ENCODE measurements at regions not wholly inside any gene's neighbourhood (a gene's known extent, or its start where the extent isn't known, plus 50 kb on each side); places are given as distances from the start of the nearest gene placed in this dataset.
"Not testable (repeated sequence)": the region's sequence is repeated elsewhere in the genome, so short reads cannot be mapped to it uniquely, and the experiment has no call there.

- DNase-seq (ENCODE audit: low read depth) = no peak
Measured at GRCh38 chr4:179278647-179279046, 1836.4 kb upstream of the AGA start.

- DNase-seq (ENCODE audit: low read depth) = no peak
Measured at GRCh38 chr4:179285696-179286095, 1843.5 kb upstream of the AGA start.

GRCh38 chr4:179291657-179292056, 1849.4 kb upstream of the AGA start:
- DNase-seq (ENCODE audit: low read depth) = no peak

- DNase-seq (ENCODE audit: low read depth) = no peak
Measured at GRCh38 chr4:179292468-179292867, 1850.2 kb upstream of the AGA start.

- peak; percentile 7 for DNase-seq (ENCODE audit: low read depth)
Measured at GRCh38 chr4:179307297-179308136, 1865.3 kb upstream of the AGA start.

GRCh38 chr4:179313823-179314222, 1871.6 kb upstream of the AGA start:
- no peak for DNase-seq (ENCODE audit: low read depth)

- no peak for DNase-seq (ENCODE audit: low read depth)
Measured at GRCh38 chr4:179325181-179325580, 1882.9 kb upstream of the AGA start.

GRCh38 chr4:179328627-179329026, 1886.4 kb upstream of the AGA start:
- no peak for DNase-seq (ENCODE audit: low read depth)

GRCh38 chr4:179331362-179331761, 1889.1 kb upstream of the AGA start:
- no peak for DNase-seq (ENCODE audit: low read depth)

- peak; percentile 1 for DNase-seq (ENCODE audit: low read depth)
Measured at GRCh38 chr4:179344861-179345260, 1902.6 kb upstream of the AGA start.

GRCh38 chr4:179352221-179352620, 1910.0 kb upstream of the AGA start:
- peak; percentile 0 for DNase-seq (ENCODE audit: low read depth)

GRCh38 chr4:179353786-179354185, 1911.5 kb upstream of the AGA start:
- DNase-seq (ENCODE audit: low read depth) = peak; percentile 3

GRCh38 chr4:179361978-179362486, 1919.8 kb upstream of the AGA start:
- DNase-seq (ENCODE audit: low read depth) = no peak

GRCh38 chr4:179365932-179366331, 1923.7 kb upstream of the AGA start:
- not testable (repeated sequence) for DNase-seq (ENCODE audit: low read depth)

GRCh38 chr4:179372242-179372641, 1930.0 kb upstream of the AGA start:
- DNase-seq (ENCODE audit: low read depth) = peak; percentile 6

GRCh38 chr4:179372746-179373145, 1930.5 kb upstream of the AGA start:
- no peak for DNase-seq (ENCODE audit: low read depth)

- not testable (repeated sequence) for DNase-seq (ENCODE audit: low read depth)
Measured at GRCh38 chr4:179378847-179379246, 1936.6 kb upstream of the AGA start.

- DNase-seq (ENCODE audit: low read depth) = no peak
Measured at GRCh38 chr4:179392787-179393186, 1950.5 kb upstream of the AGA start.

GRCh38 chr4:179398414-179398813, 1956.2 kb upstream of the AGA start:
- no peak for DNase-seq (ENCODE audit: low read depth)

- DNase-seq (ENCODE audit: low read depth) = no peak
Measured at GRCh38 chr4:179399054-179399782, 1957.0 kb upstream of the AGA start.

- DNase-seq (ENCODE audit: low read depth) = no peak
Measured at GRCh38 chr4:179415037-179415846, 1973.0 kb upstream of the AGA start.

- no peak for DNase-seq (ENCODE audit: low read depth)
Measured at GRCh38 chr4:179415847-179416223, 1973.6 kb upstream of the AGA start.

All from RPMI7951 (cell line).